ENCODE measurements at regions not wholly inside any gene's neighbourhood (a gene's known extent, or its start where the extent isn't known, plus 50 kb on each side); places are given as distances from the start of the nearest gene placed in this dataset.

DNA sequence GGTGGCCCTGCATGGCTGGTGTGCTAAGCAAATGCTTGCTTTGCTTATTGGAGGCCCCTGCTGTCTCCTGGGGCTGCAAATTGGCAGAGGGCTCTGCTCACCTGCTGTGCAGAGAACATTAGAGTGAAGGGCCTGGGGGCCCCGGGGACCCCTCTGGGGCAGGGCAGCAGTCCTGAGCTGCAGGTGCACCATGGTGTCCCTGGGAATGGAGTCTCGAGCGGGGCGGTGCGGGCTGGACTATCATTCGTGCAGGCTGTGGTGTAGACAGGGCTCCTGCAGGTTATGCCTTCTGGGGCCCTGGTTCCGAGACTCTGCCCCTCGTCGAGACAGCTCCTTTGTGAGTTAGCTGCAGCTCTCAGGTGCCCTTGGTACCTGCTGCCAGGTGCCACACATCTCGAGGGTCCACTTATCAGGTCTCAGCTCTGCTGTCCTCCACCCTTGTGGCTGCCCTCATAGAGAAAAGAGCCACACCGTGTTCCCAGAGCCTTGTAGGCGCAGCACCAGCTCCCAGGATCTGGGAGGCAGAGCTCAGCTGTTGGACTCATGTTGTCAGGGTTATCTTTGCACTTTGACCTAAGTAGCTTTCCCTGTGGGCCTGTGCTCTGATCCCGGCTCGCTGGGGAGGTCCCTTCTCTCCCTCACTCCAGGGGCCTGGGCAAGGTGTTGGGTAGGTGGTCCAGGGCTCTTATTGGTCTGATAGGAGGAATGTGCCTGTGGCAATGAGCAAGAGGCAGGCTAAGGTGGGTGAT, 58.0 kb upstream of the ZNF536 start:
- Histone ChIP-seq H3K27ac (ENCODE audit: low read length) (no peak overlapping the region), H4K20me1 (ENCODE audit: insufficient read depth, low read length) (no peaks in the 10 kb centered on the region), H3K4me3 (ENCODE audit: low read length) (no peak overlapping the region), H3F3A (ENCODE audit: insufficient read depth, low read length) (no peaks in the 10 kb centered on the region), H3K27me3 (replicated peaks; ENCODE audit: insufficient read depth, low read length) (peaks cover 59% of the 10 kb centered on the region), H3K9me2 (replicated peaks; ENCODE audit: insufficient read depth, low read length) (no peaks in the 10 kb centered on the region), H2AFZ (ENCODE audit: low read length) (no peak overlapping the region), H3K79me2 (ENCODE audit: low read length) (no peaks in the 10 kb centered on the region), H3K4me2 (ENCODE audit: low read depth, low read length) (no peak overlapping the region), H3K9me3 (replicated peaks; ENCODE audit: insufficient read depth, low read length) (no peaks in the 10 kb centered on the region), H3K36me3 (replicated peaks; ENCODE audit: insufficient read depth, low read length) (no peaks in the 10 kb centered on the region), H3K9ac (ENCODE audit: low read length) (no peak overlapping the region), H3K4me1 (ENCODE audit: low read length) (no peaks in the 10 kb centered on the region)
- TF ChIP-seq EZH2phosphoT487 (IDR thresholded peaks at IDR 0.05; ENCODE audit: low read length) (no peak), EZH2 (optimal IDR thresholded peaks at IDR 0.05; ENCODE audit: low read depth, low read length) (no peak)
- TF ChIP-seq, protein P1, sequence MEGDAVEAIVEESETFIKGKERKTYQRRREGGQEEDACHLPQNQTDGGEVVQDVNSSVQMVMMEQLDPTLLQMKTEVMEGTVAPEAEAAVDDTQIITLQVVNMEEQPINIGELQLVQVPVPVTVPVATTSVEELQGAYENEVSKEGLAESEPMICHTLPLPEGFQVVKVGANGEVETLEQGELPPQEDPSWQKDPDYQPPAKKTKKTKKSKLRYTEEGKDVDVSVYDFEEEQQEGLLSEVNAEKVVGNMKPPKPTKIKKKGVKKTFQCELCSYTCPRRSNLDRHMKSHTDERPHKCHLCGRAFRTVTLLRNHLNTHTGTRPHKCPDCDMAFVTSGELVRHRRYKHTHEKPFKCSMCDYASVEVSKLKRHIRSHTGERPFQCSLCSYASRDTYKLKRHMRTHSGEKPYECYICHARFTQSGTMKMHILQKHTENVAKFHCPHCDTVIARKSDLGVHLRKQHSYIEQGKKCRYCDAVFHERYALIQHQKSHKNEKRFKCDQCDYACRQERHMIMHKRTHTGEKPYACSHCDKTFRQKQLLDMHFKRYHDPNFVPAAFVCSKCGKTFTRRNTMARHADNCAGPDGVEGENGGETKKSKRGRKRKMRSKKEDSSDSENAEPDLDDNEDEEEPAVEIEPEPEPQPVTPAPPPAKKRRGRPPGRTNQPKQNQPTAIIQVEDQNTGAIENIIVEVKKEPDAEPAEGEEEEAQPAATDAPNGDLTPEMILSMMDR (IDR thresholded peaks at IDR 0.05; ENCODE audit: low read length), result no peak
- DNase-seq, result no peak

DNA sequence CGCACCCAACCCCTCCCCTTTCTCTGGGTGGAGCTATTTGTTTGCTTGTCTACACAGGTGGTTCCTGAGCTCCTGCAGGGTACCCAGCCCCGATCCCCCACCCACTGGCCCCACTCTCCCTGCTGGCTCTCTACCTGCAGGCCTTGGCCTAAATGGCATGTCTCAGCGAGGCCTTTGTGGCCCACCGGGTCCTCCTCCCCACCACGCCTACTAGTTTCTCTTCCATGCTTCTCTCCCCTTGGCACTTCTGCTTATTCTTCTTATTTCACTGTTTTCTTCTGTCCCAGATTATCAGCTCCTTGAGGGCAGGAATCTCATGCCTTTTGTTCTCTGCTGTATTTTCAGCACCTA, 57.4 kb upstream of the ZNF536 start:
- Histone ChIP-seq H3K9ac (ENCODE audit: low read length) (no peak overlapping the region), H3K9me2 (replicated peaks; ENCODE audit: insufficient read depth, low read length) (no peaks in the 10 kb centered on the region), H3K27me3 (replicated peaks; ENCODE audit: insufficient read depth, low read length) (peaks cover 59% of the 10 kb centered on the region), H3K4me2 (ENCODE audit: low read depth, low read length) (no peak overlapping the region), H3K27ac (ENCODE audit: low read length) (no peak overlapping the region), H3K4me3 (ENCODE audit: low read length) (no peak overlapping the region), H2AFZ (ENCODE audit: low read length) (no peak overlapping the region), H4K20me1 (ENCODE audit: insufficient read depth, low read length) (no peaks in the 10 kb centered on the region), H3F3A (ENCODE audit: insufficient read depth, low read length) (no peaks in the 10 kb centered on the region), H3K4me1 (ENCODE audit: low read length) (no peaks in the 10 kb centered on the region), H3K79me2 (ENCODE audit: low read length) (no peaks in the 10 kb centered on the region), H3K9me3 (replicated peaks; ENCODE audit: insufficient read depth, low read length) (no peaks in the 10 kb centered on the region), H3K36me3 (replicated peaks; ENCODE audit: insufficient read depth, low read length) (no peaks in the 10 kb centered on the region)
- DNase-seq, result no peak
- TF ChIP-seq, protein P1 (IDR thresholded peaks at IDR 0.05; ENCODE audit: low read length), result no peak
- TF ChIP-seq EZH2phosphoT487 (IDR thresholded peaks at IDR 0.05; ENCODE audit: low read length), result no peak
- no peak for TF ChIP-seq EZH2 (optimal IDR thresholded peaks at IDR 0.05; ENCODE audit: low read depth, low read length)

DNA sequence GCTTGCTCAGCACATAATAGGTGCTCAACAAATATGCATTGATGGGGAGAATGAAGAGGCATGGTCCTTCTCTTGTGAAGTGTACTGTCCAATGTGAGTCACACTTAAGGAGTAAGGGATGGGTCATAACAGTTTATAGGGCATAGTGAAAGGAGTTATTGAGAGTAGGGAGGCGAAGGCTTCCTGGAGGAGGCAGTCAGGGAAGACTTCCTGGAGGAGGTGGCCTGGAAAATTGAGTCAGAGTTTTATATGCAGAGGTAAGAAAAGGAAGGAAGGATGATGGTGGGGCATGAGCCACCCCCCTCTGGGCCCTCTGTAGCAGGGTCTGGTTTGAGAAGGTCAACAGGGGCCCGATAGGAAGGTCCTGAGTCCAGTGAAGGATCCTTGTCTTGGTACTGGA, 57.0 kb upstream of the ZNF536 start:
- H2AFZ ChIP-seq (ENCODE audit: low read length), result no peak overlapping the region
- H3K4me2 ChIP-seq (ENCODE audit: low read depth, low read length), result no peak overlapping the region
- no peak overlapping the region for H3K4me3 ChIP-seq (ENCODE audit: low read length)
- no peaks in the 10 kb centered on the region for H3K79me2 ChIP-seq (ENCODE audit: low read length)
- H3K27me3 ChIP-seq (replicated peaks; ENCODE audit: insufficient read depth, low read length), result peaks cover 60% of the 10 kb centered on the region
- H4K20me1 ChIP-seq (ENCODE audit: insufficient read depth, low read length), result no peaks in the 10 kb centered on the region
- no peaks in the 10 kb centered on the region for H3K9me3 ChIP-seq (replicated peaks; ENCODE audit: insufficient read depth, low read length)
- no peak overlapping the region for H3K9ac ChIP-seq (ENCODE audit: low read length)
- TF ChIP-seq, protein P1 (IDR thresholded peaks at IDR 0.05; ENCODE audit: low read length), result no peak
- no peak for TF ChIP-seq EZH2phosphoT487 (IDR thresholded peaks at IDR 0.05; ENCODE audit: low read length)
- no peak for TF ChIP-seq EZH2 (optimal IDR thresholded peaks at IDR 0.05; ENCODE audit: low read depth, low read length)
- no peaks in the 10 kb centered on the region for H3K9me2 ChIP-seq (replicated peaks; ENCODE audit: insufficient read depth, low read length)
- no peak for DNase-seq
- no peaks in the 10 kb centered on the region for H3K4me1 ChIP-seq (ENCODE audit: low read length)
- H3K27ac ChIP-seq (ENCODE audit: low read length), result no peak overlapping the region
- no peaks in the 10 kb centered on the region for H3F3A ChIP-seq (ENCODE audit: insufficient read depth, low read length)
- no peaks in the 10 kb centered on the region for H3K36me3 ChIP-seq (replicated peaks; ENCODE audit: insufficient read depth, low read length)

Measured in MM.1S (cell line).